HepG2 (cell line): ENCODE measurements at regions not wholly inside any gene's neighbourhood (a gene's known extent, or its start where the extent isn't known, plus 50 kb on each side); places are given as distances from the start of the nearest gene placed in this dataset.

Experiments
- ATAC-seq: fragments of 200-7000 bp; cut with Tn5 transposase; 3 replicates; pipeline ENCODE4 v1.9.1; 2020; ENCODE audit warnings: mild to moderate bottlenecking, moderate library complexity
- BruUV-seq: library from RNA; stranded (reverse); fragments of 400-500 nt; replicated peaks from 2 replicates; lab custom pipeline; 2021; lab: Mats Ljungman, UMichigan
- CTCF ChIA-PET: fragments of 300-600 bp; formaldehyde crosslinking; extraction: SDS; loops from one replicate; lab custom pipeline; 2021; ENCODE audit warnings: low total read pairs, inconsistent platforms, low intra/inter-chr PET ratio; lab: Yijun Ruan, JAX
- POLR2A ChIA-PET: fragments of 350-600 bp; sonication (Branson Sonifier 250); formaldehyde crosslinking; loops from one replicate; lab custom pipeline; 2020; ENCODE audit warnings: antibody characterized with exemption, inconsistent platforms; lab: Yijun Ruan, JAX
- DNase-seq: peaks from one replicate; pipeline ENCODE4 v3.0.0-alpha.2; 2015; ENCODE audit warnings: low spot score
- FAIRE-seq: peaks from 3 replicates; lab custom pipeline; 2011; peaks lifted over from hg19 to GRCh38; lab: Jason Lieb, UNC
- H2AFZ ChIP-seq: one replicate; pipeline ENCODE4 v1.6.1; 2011; ENCODE audit warnings: low read length, inconsistent platforms
- H3K27ac ChIP-seq: fragments of 300-600 bp; 3 replicates; pipeline ENCODE4 v1.8.0; 2011; ENCODE audit warnings: mixed run types, mild to moderate bottlenecking, mixed read lengths, low read length, inconsistent platforms; ENCODE audit not compliant: insufficient read depth; ENCODE audit errors: extremely low read length
- H3K27me3 ChIP-seq, 2 experiments: fragments of 200-600 bp in 1 of 2; 2 replicates in 1 of 2; 3 replicates in 1 of 2; pipeline versions ENCODE4 v1.6.0 to v1.8.0; 2011; ENCODE audit warnings: low read length in 2 of 2, mild to moderate bottlenecking in 2 of 2, moderate library complexity in 2 of 2, inconsistent platforms in 1 of 2; ENCODE audit not compliant: insufficient read depth in 2 of 2, control insufficient read depth in 1 of 2
- H3K36me3 ChIP-seq, 2 experiments: fragments of 200-600 bp in 1 of 2; replicated peaks in 1 of 2; 2 replicates in 1 of 2; 3 replicates in 1 of 2; pipeline versions ENCODE4 v1.5.1 to v1.8.0; 2011; ENCODE audit warnings: low read length in 2 of 2, inconsistent platforms in 1 of 2; ENCODE audit not compliant: insufficient read depth in 2 of 2, control insufficient read depth in 1 of 2
- H3K4me1 ChIP-seq: 2 replicates; pipeline ENCODE4 v1.5.1; 2012; ENCODE audit warnings: low read length, inconsistent platforms; ENCODE audit not compliant: insufficient read depth
- H3K4me2 ChIP-seq: 2 replicates; pipeline ENCODE4 v1.6.0; 2011; ENCODE audit warnings: low read depth, low read length, inconsistent platforms
- H3K4me3 ChIP-seq, 3 experiments: fragments of 200-600 bp in 1 of 3; sonication (generic), shearing (Covaris generic) in 1 of 3; replicated peaks in 1 of 3; 2 replicates each; pipeline ENCODE4 v1.5.1; 2011 to 2016; ENCODE audit warnings: low read length in 3 of 3, inconsistent platforms in 2 of 3, low read depth in 2 of 3, mild to moderate bottlenecking in 2 of 3, control low read depth in 1 of 3, mixed read lengths in 1 of 3; ENCODE audit not compliant: insufficient read depth in 1 of 3
- H3K79me2 ChIP-seq: one replicate; pipeline ENCODE4 v1.6.1; 2011; ENCODE audit warnings: low read length, inconsistent platforms; ENCODE audit not compliant: insufficient read depth
- H3K9ac ChIP-seq: 2 replicates; pipeline ENCODE4 v1.6.0; 2011; ENCODE audit warnings: mild to moderate bottlenecking, low read depth, low read length, inconsistent platforms; ENCODE audit not compliant: insufficient read depth
- H3K9me3 ChIP-seq: 2 replicates; pipeline ENCODE4 v1.5.1; 2012; ENCODE audit warnings: mild to moderate bottlenecking, low read length
- H4K20me1 ChIP-seq: 2 replicates; pipeline ENCODE4 v1.6.0; 2011; ENCODE audit warnings: inconsistent platforms, mild to moderate bottlenecking, low read length, moderate library complexity; ENCODE audit not compliant: insufficient read depth
- BORCS8-MEF2B ChIP-seq: sonication (generic); formaldehyde crosslinking; IDR thresholded peaks from 2 replicates; pipeline ENCODE4 v1.8.0; 2022; ENCODE audit warnings: mild to moderate bottlenecking, missing genetic modification reagents
- E2F1 ChIP-seq: sonication (generic); formaldehyde crosslinking; IDR thresholded peaks from 2 replicates; pipeline ENCODE4 v1.5.0; 2020; ENCODE audit warnings: missing genetic modification reagents
- ELF3 ChIP-seq: IDR thresholded peaks from 2 replicates; pipeline ENCODE4 v1.6.1; 2016; ENCODE audit warnings: missing genetic modification reagents, missing compliant biosample characterization
- GPN1 ChIP-seq: sonication (generic); formaldehyde crosslinking; IDR thresholded peaks from 2 replicates; pipeline ENCODE4 v1.5.1; 2020; ENCODE audit warnings: missing genetic modification reagents, borderline replicate concordance
- HNF1A ChIP-seq, 2 experiments: sonication (generic) in 1 of 2; formaldehyde crosslinking in 1 of 2; IDR thresholded peaks; 2 replicates each; pipeline versions ENCODE4 v1.4.0 to v1.6.1; 2016 to 2020; ENCODE audit warnings: borderline replicate concordance in 1 of 2, low read depth in 1 of 2, mild to moderate bottlenecking in 1 of 2, missing genetic modification reagents in 1 of 2
- MXD1 ChIP-seq: sonication (generic); formaldehyde crosslinking; IDR thresholded peaks from 2 replicates; pipeline ENCODE4 v1.4.0; 2020; ENCODE audit warnings: mild to moderate bottlenecking, missing genetic modification reagents
- MXD3 ChIP-seq: IDR thresholded peaks from 2 replicates; pipeline ENCODE4 v1.6.1; 2016; ENCODE audit warnings: mild to moderate bottlenecking, missing biosample characterization, missing genetic modification reagents
- NR2F1 ChIP-seq, 2 experiments: fragments of 450-650 bp in 1 of 2; formaldehyde crosslinking in 1 of 2; IDR thresholded peaks; 2 replicates each; pipeline versions ENCODE4 v1.5.0 to v1.6.1; 2016 to 2020; ENCODE audit warnings: mild to moderate bottlenecking in 1 of 2, missing compliant biosample characterization in 1 of 2, missing genetic modification reagents in 1 of 2, moderate library complexity in 1 of 2
- POGZ ChIP-seq: sonication (generic); formaldehyde crosslinking; IDR thresholded peaks from 2 replicates; pipeline ENCODE4 v1.4.0; 2020; ENCODE audit warnings: mild to moderate bottlenecking, missing genetic modification reagents
- SSRP1 ChIP-seq: IDR thresholded peaks from 2 replicates; pipeline ENCODE4 v1.6.1; 2016; ENCODE audit warnings: control low read depth
- ZHX1 ChIP-seq: sonication (generic); formaldehyde crosslinking; IDR thresholded peaks from 2 replicates; pipeline ENCODE4 v1.8.1; 2022; ENCODE audit warnings: low read depth, mild to moderate bottlenecking, missing genetic modification reagents
- ZNF260 ChIP-seq: sonication (generic); formaldehyde crosslinking; IDR thresholded peaks from 2 replicates; pipeline ENCODE4 v1.4.0; 2020; ENCODE audit warnings: missing genetic modification reagents, low read depth, mild to moderate bottlenecking, borderline replicate concordance
- ZNF652 ChIP-seq: IDR thresholded peaks from 2 replicates; pipeline ENCODE4 v1.6.1; 2016; ENCODE audit warnings: low read depth, borderline replicate concordance
- WGBS: methylation state at CpG from one replicate; pipeline ENCODE4 v1.1.6; 2017; ENCODE audit warnings: low lambda C conversion rate; 5-methylcytosine and 5-hydroxymethylcytosine counted together
- in situ Hi-C: cut with HindIII; loops from 2 replicates; pipeline ENCODE4 v1.10.0; 2017; ENCODE audit warnings: low pct_unique_long_range_greater_than_20kb; ENCODE audit not compliant: extremely low pct_ligation_motif_present
- intact Hi-C: fragments of 100-400 bp; cut with micrococcal nuclease; formaldehyde crosslinking; loops from one replicate; pipeline ENCODE4 v1.10.0; 2022; ENCODE audit not compliant: unreplicated experiment

- TF ChIP-seq ZHX1 (CRISPR knock-in tag) (no peak), MXD1 (no peak), E2F1 (CRISPR knock-in tag) (no peak)
Observed at GRCh38 chr13:80704369-80704768, 363.4 kb upstream of the SPRY2 start (continued).

- H2AFZ ChIP-seq, result no peak overlapping the region
- H3K27me3 ChIP-seq, result no peaks in the 10 kb centered on the region
- no peak overlapping the region for H3K27ac ChIP-seq
- BruUV-seq, result no TSS peak
- H3K79me2 ChIP-seq, result no peaks in the 10 kb centered on the region
- H3K4me2 ChIP-seq, result no peak overlapping the region
- no peak overlapping the region for H3K4me3 ChIP-seq
- DNase-seq, result no peak
- peaks cover 47% of the 10 kb centered on the region for H3K9me3 ChIP-seq
- no peak for FAIRE-seq
- H3K4me1 ChIP-seq, result no peaks in the 10 kb centered on the region
- no peaks in the 10 kb centered on the region for H4K20me1 ChIP-seq
- H3K36me3 ChIP-seq, result no peaks in the 10 kb centered on the region
- CTCF ChIA-PET, result no interaction called here
- ATAC-seq, result no peak
- in situ Hi-C loops, result no loop called here
- POLR2A ChIA-PET, result no interaction called here
- intact Hi-C loops, result no loop called here
- H3K9ac ChIP-seq, result no peak overlapping the region
- WGBS, result 0% methylated on average over 1 of the region's 1 CpG
- no peak for TF ChIP-seq ELF3 (CRISPR knock-in tag)
- TF ChIP-seq BORCS8-MEF2B, result no peak
- no peak for TF ChIP-seq POGZ (CRISPR knock-in tag)
- TF ChIP-seq MXD3, result no peak
- TF ChIP-seq GPN1 (CRISPR knock-in tag), result no peak
- TF ChIP-seq ZNF260 (CRISPR knock-in tag), result no peak
- no peak for TF ChIP-seq SSRP1 (CRISPR knock-in tag)
- TF ChIP-seq NR2F1 (CRISPR knock-in tag; IDR thresholded peaks at IDR 0.05), result no peak
- no peak for TF ChIP-seq HNF1A (IDR thresholded peaks at IDR 0.05; ENCODE audit: low read depth)
- no peak for TF ChIP-seq HNF1A (CRISPR knock-in tag; IDR thresholded peaks at IDR 0.05; ENCODE audit: borderline replicate concordance)
- TF ChIP-seq ZNF652 (CRISPR knock-in tag), result no peak
Observed at GRCh38 chr13:80695841-80696240, 354.9 kb upstream of the SPRY2 start.
